ENCODE measurements at regions not wholly inside any gene's neighbourhood (a gene's known extent, or its start where the extent isn't known, plus 50 kb on each side); places are given as distances from the start of the nearest gene placed in this dataset.

DNA sequence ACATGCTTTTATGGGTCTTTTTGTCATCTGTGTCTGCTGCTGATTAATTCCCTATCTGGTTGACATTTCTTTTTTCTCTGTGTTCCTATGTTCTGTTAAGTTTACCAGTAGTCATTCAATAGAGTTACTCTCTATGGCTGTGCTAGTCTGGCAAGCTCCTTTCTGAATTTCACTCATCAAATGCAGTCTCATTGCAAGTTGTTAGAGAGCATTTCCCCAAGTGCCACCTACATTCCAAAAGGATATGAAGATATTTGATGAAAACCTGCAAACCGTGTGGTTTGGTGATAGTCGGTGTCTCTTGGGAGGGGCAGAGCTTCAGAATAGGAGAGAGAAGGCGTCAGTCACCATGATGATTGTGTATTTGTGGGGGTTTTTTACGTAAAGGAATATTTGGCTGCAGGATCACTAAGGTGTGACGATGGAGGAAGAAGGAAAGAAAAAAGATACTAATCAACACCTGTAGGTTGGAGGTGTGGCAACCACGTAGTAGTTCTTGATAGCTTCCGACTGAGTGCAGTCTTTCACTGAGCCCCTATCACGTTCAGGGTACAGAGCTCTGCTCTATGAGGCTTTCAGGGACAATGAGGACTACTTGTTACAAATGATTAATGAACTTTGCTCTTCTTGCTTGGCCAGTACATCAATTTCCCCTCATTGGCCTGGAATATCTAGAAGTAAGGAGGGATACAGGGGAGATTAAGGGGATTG lies 73.1 kb upstream of the TNFAIP3 start:
- H3K9ac ChIP-seq (ENCODE audit: low read length) = no peak overlapping the region
- H3K4me1 Mint-ChIP-seq = peaks cover 41% of the 10 kb centered on the region

More for the DNA sequence above, 73.1 kb upstream of the TNFAIP3 start:
- H3K27ac Mint-ChIP-seq = no peak overlapping the region
- no peak overlapping the region for H2AFZ ChIP-seq (ENCODE audit: insufficient read depth, low read depth, low read length, poor library complexity, severe bottlenecking)
- H3K27ac ChIP-seq (ENCODE audit: low read length in 2 of 2) = no peak overlapping the region
- POLR2A ChIA-PET = no interaction called here
- H3K9me3 Mint-ChIP-seq (ENCODE audit: insufficient read depth) = peaks cover 3% of the 10 kb centered on the region
- no peaks in the 10 kb centered on the region for H3K27me3 ChIP-seq (replicated peaks in 1 of 4; ENCODE audit: control extremely low read depth in 1 of 4, control insufficient read depth in 3 of 4, insufficient read depth in 4 of 4, low read length in 3 of 4)
- H3K27me3 Mint-ChIP-seq = no peaks in the 10 kb centered on the region
- whole genome bisulfite sequencing (ENCODE audit: insufficient coverage) = 88% methylated on average over 5 of the region's 8 CpGs
- no peaks in the 10 kb centered on the region for H3K79me2 ChIP-seq (ENCODE audit: control insufficient read depth, insufficient read depth, low read length)
- DNase-seq (no peak), ATAC-seq (ENCODE audit: low read depth) (no peak)
- no peaks in the 10 kb centered on the region for H3K36me3 ChIP-seq (replicated peaks in 1 of 2; ENCODE audit: control extremely low read depth in 1 of 2, control insufficient read depth in 1 of 2, extremely low read depth in 1 of 2, insufficient read depth in 2 of 2, low read length in 1 of 2)
- H3K4me3 ChIP-seq (ENCODE audit: control extremely low read depth in 1 of 5, extremely low read depth in 1 of 5, insufficient read depth in 1 of 5, low read depth in 2 of 5, low read length in 4 of 5) = no peak overlapping the region
- intact Hi-C loops (cut with micrococcal nuclease) = loop anchor here (5.0 kb wide), 1 partner anchor 87 kb away; no protein-coding TSS in a partner anchor
- no peak for TF ChIP-seq EZH2 (IDR thresholded peaks at IDR 0.05; ENCODE audit: borderline replicate concordance, insufficient read depth, low read depth, low read length, poor library complexity, severe bottlenecking)
- TF ChIP-seq, protein P1, sequence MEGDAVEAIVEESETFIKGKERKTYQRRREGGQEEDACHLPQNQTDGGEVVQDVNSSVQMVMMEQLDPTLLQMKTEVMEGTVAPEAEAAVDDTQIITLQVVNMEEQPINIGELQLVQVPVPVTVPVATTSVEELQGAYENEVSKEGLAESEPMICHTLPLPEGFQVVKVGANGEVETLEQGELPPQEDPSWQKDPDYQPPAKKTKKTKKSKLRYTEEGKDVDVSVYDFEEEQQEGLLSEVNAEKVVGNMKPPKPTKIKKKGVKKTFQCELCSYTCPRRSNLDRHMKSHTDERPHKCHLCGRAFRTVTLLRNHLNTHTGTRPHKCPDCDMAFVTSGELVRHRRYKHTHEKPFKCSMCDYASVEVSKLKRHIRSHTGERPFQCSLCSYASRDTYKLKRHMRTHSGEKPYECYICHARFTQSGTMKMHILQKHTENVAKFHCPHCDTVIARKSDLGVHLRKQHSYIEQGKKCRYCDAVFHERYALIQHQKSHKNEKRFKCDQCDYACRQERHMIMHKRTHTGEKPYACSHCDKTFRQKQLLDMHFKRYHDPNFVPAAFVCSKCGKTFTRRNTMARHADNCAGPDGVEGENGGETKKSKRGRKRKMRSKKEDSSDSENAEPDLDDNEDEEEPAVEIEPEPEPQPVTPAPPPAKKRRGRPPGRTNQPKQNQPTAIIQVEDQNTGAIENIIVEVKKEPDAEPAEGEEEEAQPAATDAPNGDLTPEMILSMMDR (IDR thresholded peaks at IDR 0.05) = no peak
- no peak overlapping the region for H3K4me3 Mint-ChIP-seq
- CTCF ChIA-PET = interaction anchor here (0.7 to 2.9 kb wide), 4 partner anchors 86 to 146 kb away, joined by 3 to 8 read pairs (median 3); no protein-coding TSS in a partner anchor
- H3K4me2 ChIP-seq (replicated peaks; ENCODE audit: low read depth, low read length, poor library complexity, severe bottlenecking) = no peak overlapping the region
- H3K4me1 ChIP-seq (ENCODE audit: control insufficient read depth in 2 of 2, insufficient read depth in 2 of 2, low read length in 2 of 2) = peaks cover 23 to 25% of the 10 kb centered on the region in 2 donors
- H4K20me1 ChIP-seq (ENCODE audit: control insufficient read depth, insufficient read depth, low read length, poor library complexity, severe bottlenecking) = no peaks in the 10 kb centered on the region
- H3K9me3 ChIP-seq (ENCODE audit: control extremely low read depth in 1 of 3, control insufficient read depth in 2 of 3, insufficient read depth in 1 of 3, low read length in 2 of 3) = peaks cover 0 to 4% (median 0%) of the 10 kb centered on the region in 3 donors
